H1 (cell line): ENCODE measurements at regions not wholly inside any gene's neighbourhood (a gene's known extent, or its start where the extent isn't known, plus 50 kb on each side); places are given as distances from the start of the nearest gene placed in this dataset.

ENCODE experiments used
- CBX5 ChIP-seq: fragments of 300-800, 300-1000 bp; sonication (generic); IDR thresholded peaks from 2 replicates; pipeline ENCODE4 v1.7.1; 2016; ENCODE audit warnings: antibody characterized with exemption, low read length, low read depth
- CHD7 ChIP-seq: fragments of 300-600 bp; sonication (generic); IDR thresholded peaks from 2 replicates; pipeline ENCODE4 v1.7.1; 2012; ENCODE audit warnings: low read length, moderate library complexity, mild to moderate bottlenecking, inconsistent platforms; ENCODE audit not compliant: insufficient replicate concordance
- EZH2 ChIP-seq: fragments of 200-600 bp; sonication (generic); IDR thresholded peaks from 2 replicates; pipeline ENCODE4 v1.7.1; 2012; ENCODE audit warnings: low read depth, mild to moderate bottlenecking, moderate library complexity, low read length, inconsistent platforms; ENCODE audit not compliant: severe bottlenecking
- MAFK ChIP-seq: IDR thresholded peaks from 2 replicates; pipeline ENCODE4 v1.6.1; 2012; ENCODE audit warnings: low read depth, mild to moderate bottlenecking, improper control_type of control experiment, low read length
- NRF1 ChIP-seq: IDR thresholded peaks from 2 replicates; pipeline ENCODE4 v1.6.1; 2011; ENCODE audit warnings: mild to moderate bottlenecking, low read depth, low read length, improper control_type of control experiment
- RXRA ChIP-seq: IDR thresholded peaks from 2 replicates; pipeline ENCODE4 v1.6.1; 2011; ENCODE audit warnings: low read depth, mild to moderate bottlenecking, low read length, moderate library complexity; ENCODE audit not compliant: insufficient read depth
- TAF1 ChIP-seq: IDR thresholded peaks from 2 replicates; pipeline ENCODE4 v1.6.1; 2011; ENCODE audit warnings: mild to moderate bottlenecking, low read depth, low read length
- TAF7 ChIP-seq: optimal IDR thresholded peaks from 2 replicates; pipeline ENCODE3; 2011; ENCODE audit warnings: low read depth, mild to moderate bottlenecking, inconsistent platforms, low read length, moderate library complexity, borderline replicate concordance
- TEAD4 ChIP-seq: IDR thresholded peaks from 2 replicates; pipeline ENCODE4 v1.6.1; 2012; ENCODE audit warnings: low read depth, low read length, inconsistent platforms, mixed read lengths

GRCh38 chr5:56359809-56360685 is 126.9 kb upstream of the ANKRD55 start (continued):
- TF ChIP-seq TAF1 = no peak
- no peak for TF ChIP-seq TEAD4
- no peak for TF ChIP-seq MAFK
- no peak for TF ChIP-seq RXRA
- no peak for TF ChIP-seq TAF7
- no peak for TF ChIP-seq CBX5
- no peak for TF ChIP-seq CHD7
- no peak for TF ChIP-seq NRF1
- no peak for TF ChIP-seq EZH2
- TF ChIP-seq, all 59 proteins: peak for 0
